PC-3 (cell line): ENCODE measurements at regions not wholly inside any gene's neighbourhood (a gene's known extent, or its start where the extent isn't known, plus 50 kb on each side); places are given as distances from the start of the nearest gene placed in this dataset.

ENCODE experiments used
- CTCF ChIP-seq: fragments of 300-600 bp; sonication (generic); conservative IDR thresholded peaks from 2 replicates; pipeline ENCODE4 v1.5.1; 2017; ENCODE audit warnings: antibody characterized with exemption, low read depth, mild to moderate bottlenecking, low read length
- EZH2 ChIP-seq: fragments of 300-600 bp; sonication (generic); IDR thresholded peaks from one replicate; pipeline ENCODE4 v1.6.1; 2017; ENCODE audit warnings: antibody characterized with exemption, mild to moderate bottlenecking, low read length; ENCODE audit not compliant: unreplicated experiment
- EZH2phosphoT487 ChIP-seq: fragments of 300-600 bp; sonication (generic); IDR thresholded peaks from 2 replicates; pipeline ENCODE4 v1.6.1; 2018; ENCODE audit warnings: mild to moderate bottlenecking, antibody characterized with exemption, low read length, borderline replicate concordance

GRCh38 chr12:88401155-88401554 is 179.1 kb downstream of the KITLG start:
- TF ChIP-seq CTCF (no peak), EZH2 (no peak), EZH2phosphoT487 (no peak)
